ENCODE measurements at regions not wholly inside any gene's neighbourhood (a gene's known extent, or its start where the extent isn't known, plus 50 kb on each side); places are given as distances from the start of the nearest gene placed in this dataset.

GRCh38 chr15:37777006-37777405 is 157.4 kb upstream of the TMCO5A start:
- H3K4me1 ChIP-seq (ENCODE audit: control insufficient read depth, insufficient read depth, low read length), result no peaks in the 10 kb centered on the region
- H3K27me3 ChIP-seq (ENCODE audit: control insufficient read depth, insufficient read depth, low read length), result no peaks in the 10 kb centered on the region
- no peaks in the 10 kb centered on the region for H3K36me3 ChIP-seq (ENCODE audit: control insufficient read depth, insufficient read depth, low read length)
- H3K9me3 ChIP-seq (ENCODE audit: control insufficient read depth, insufficient read depth, low read length), result no peaks in the 10 kb centered on the region
- WGBS (ENCODE audit: insufficient coverage), result 92% methylated on average over 3 of the region's 3 CpGs
- no peak overlapping the region for H3K27ac ChIP-seq (ENCODE audit: low read depth, low read length)
- no peak for DNase-seq (ENCODE audit: low read depth in 4 of 6, low spot score in 6 of 6)
- no peak overlapping the region for H3K4me3 ChIP-seq (ENCODE audit: low read depth, low read length)

DNA sequence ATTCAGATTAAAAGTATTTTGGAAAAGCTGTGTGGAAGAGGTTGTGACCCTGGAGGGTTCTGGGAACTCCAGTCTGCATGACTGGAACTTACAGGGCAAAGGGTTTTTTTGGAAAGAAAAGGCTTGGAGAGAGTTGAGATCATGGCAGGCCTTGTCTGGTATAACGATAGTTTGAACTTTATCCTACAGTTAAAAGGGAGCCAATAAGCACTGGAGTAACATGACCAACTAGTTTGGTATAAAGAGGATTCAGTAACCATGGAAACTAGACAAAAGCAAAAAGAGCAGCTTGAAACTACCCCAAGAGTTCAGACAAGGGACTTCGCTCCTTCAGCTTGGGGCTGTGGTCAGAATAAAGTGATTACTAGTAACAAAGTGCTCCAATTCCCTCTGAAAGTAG is 151.2 kb upstream of the TMCO5A start:
- no peak overlapping the region for H3K4me3 ChIP-seq (ENCODE audit: low read depth, low read length)
- 33% methylated on average over 1 of the region's 2 CpGs for WGBS (ENCODE audit: insufficient coverage)
- no peaks in the 10 kb centered on the region for H3K36me3 ChIP-seq (ENCODE audit: control insufficient read depth, insufficient read depth, low read length)
- peak in 3 of 6 donors; percentile 23 to 48 (median 39) for DNase-seq (ENCODE audit: low read depth in 4 of 6, low spot score in 6 of 6)
- no peaks in the 10 kb centered on the region for H3K27me3 ChIP-seq (ENCODE audit: control insufficient read depth, insufficient read depth, low read length)
- H3K9me3 ChIP-seq (ENCODE audit: control insufficient read depth, insufficient read depth, low read length), result no peaks in the 10 kb centered on the region
- H3K27ac ChIP-seq (ENCODE audit: low read depth, low read length), result no peak overlapping the region
- H3K4me1 ChIP-seq (ENCODE audit: control insufficient read depth, insufficient read depth, low read length), result no peaks in the 10 kb centered on the region

GRCh38 chr15:37788330-37788729 is 146.1 kb upstream of the TMCO5A start:
- no peak for DNase-seq (ENCODE audit: low read depth in 4 of 6, low spot score in 6 of 6)
- Histone ChIP-seq H3K27me3 (ENCODE audit: control insufficient read depth, insufficient read depth, low read length) (no peaks in the 10 kb centered on the region), H3K4me1 (ENCODE audit: control insufficient read depth, insufficient read depth, low read length) (no peaks in the 10 kb centered on the region), H3K9me3 (ENCODE audit: control insufficient read depth, insufficient read depth, low read length) (no peaks in the 10 kb centered on the region), H3K27ac (ENCODE audit: low read depth, low read length) (no peak overlapping the region), H3K36me3 (ENCODE audit: control insufficient read depth, insufficient read depth, low read length) (no peaks in the 10 kb centered on the region), H3K4me3 (ENCODE audit: low read depth, low read length) (no peak overlapping the region)
- WGBS (ENCODE audit: insufficient coverage), result no CpG with 5 or more reads among the region's 2 CpGs

- WGBS (ENCODE audit: insufficient coverage), result no CpG with 5 or more reads among the region's 7 CpGs
- Histone ChIP-seq H3K36me3 (ENCODE audit: control insufficient read depth, insufficient read depth, low read length) (no peaks in the 10 kb centered on the region), H3K4me1 (ENCODE audit: control insufficient read depth, insufficient read depth, low read length) (no peaks in the 10 kb centered on the region), H3K27me3 (ENCODE audit: control insufficient read depth, insufficient read depth, low read length) (no peaks in the 10 kb centered on the region), H3K27ac (ENCODE audit: low read depth, low read length) (no peak overlapping the region), H3K4me3 (ENCODE audit: low read depth, low read length) (no peak overlapping the region), H3K9me3 (ENCODE audit: control insufficient read depth, insufficient read depth, low read length) (no peaks in the 10 kb centered on the region)
- DNase-seq (ENCODE audit: low read depth in 4 of 6, low spot score in 6 of 6), result no peak
These were observed 145.6 kb upstream of the TMCO5A start for GRCh38 chr15:37788767-37789396.

GRCh38 chr15:37789397-37789786 is 145.0 kb upstream of the TMCO5A start:
- no peak for DNase-seq (ENCODE audit: low read depth in 4 of 6, low spot score in 6 of 6)
- H3K9me3 ChIP-seq (ENCODE audit: control insufficient read depth, insufficient read depth, low read length), result no peaks in the 10 kb centered on the region
- no peaks in the 10 kb centered on the region for H3K27me3 ChIP-seq (ENCODE audit: control insufficient read depth, insufficient read depth, low read length)
- no peaks in the 10 kb centered on the region for H3K4me1 ChIP-seq (ENCODE audit: control insufficient read depth, insufficient read depth, low read length)
- WGBS (ENCODE audit: insufficient coverage), result no CpG with 5 or more reads among the region's 5 CpGs
- H3K4me3 ChIP-seq (ENCODE audit: low read depth, low read length), result no peak overlapping the region
- H3K36me3 ChIP-seq (ENCODE audit: control insufficient read depth, insufficient read depth, low read length), result no peaks in the 10 kb centered on the region
- H3K27ac ChIP-seq (ENCODE audit: low read depth, low read length), result no peak overlapping the region

- no peak for DNase-seq (ENCODE audit: low read depth in 4 of 6, low spot score in 6 of 6)
- no peak overlapping the region for H3K27ac ChIP-seq (ENCODE audit: low read depth, low read length)
These were observed 144.6 kb upstream of the TMCO5A start for GRCh38 chr15:37789881-37790280.

GRCh38 chr15:37791693-37792092 is 142.7 kb upstream of the TMCO5A start:
- DNase-seq (ENCODE audit: low read depth in 4 of 6, low spot score in 6 of 6), result no peak
- Histone ChIP-seq H3K4me3 (ENCODE audit: low read depth, low read length) (no peak overlapping the region), H3K4me1 (ENCODE audit: control insufficient read depth, insufficient read depth, low read length) (no peaks in the 10 kb centered on the region), H3K9me3 (ENCODE audit: control insufficient read depth, insufficient read depth, low read length) (no peaks in the 10 kb centered on the region), H3K36me3 (ENCODE audit: control insufficient read depth, insufficient read depth, low read length) (no peaks in the 10 kb centered on the region), H3K27ac (ENCODE audit: low read depth, low read length) (no peak overlapping the region), H3K27me3 (ENCODE audit: control insufficient read depth, insufficient read depth, low read length) (no peaks in the 10 kb centered on the region)
- no CpG with 5 or more reads among the region's 3 CpGs for WGBS (ENCODE audit: insufficient coverage)

More at GRCh38 chr15:37789881-37790280, 144.6 kb upstream of the TMCO5A start:
- Histone ChIP-seq H3K36me3 (ENCODE audit: control insufficient read depth, insufficient read depth, low read length) (no peaks in the 10 kb centered on the region), H3K9me3 (ENCODE audit: control insufficient read depth, insufficient read depth, low read length) (no peaks in the 10 kb centered on the region), H3K4me1 (ENCODE audit: control insufficient read depth, insufficient read depth, low read length) (no peaks in the 10 kb centered on the region), H3K27me3 (ENCODE audit: control insufficient read depth, insufficient read depth, low read length) (no peaks in the 10 kb centered on the region), H3K4me3 (ENCODE audit: low read depth, low read length) (no peak overlapping the region)

- WGBS (ENCODE audit: insufficient coverage), result 84% methylated on average over 3 of the region's 4 CpGs
- Histone ChIP-seq H3K27ac (ENCODE audit: low read depth, low read length) (no peak overlapping the region), H3K9me3 (ENCODE audit: control insufficient read depth, insufficient read depth, low read length) (no peaks in the 10 kb centered on the region), H3K36me3 (ENCODE audit: control insufficient read depth, insufficient read depth, low read length) (no peaks in the 10 kb centered on the region), H3K27me3 (ENCODE audit: control insufficient read depth, insufficient read depth, low read length) (no peaks in the 10 kb centered on the region), H3K4me1 (ENCODE audit: control insufficient read depth, insufficient read depth, low read length) (no peaks in the 10 kb centered on the region), H3K4me3 (ENCODE audit: low read depth, low read length) (no peak overlapping the region)
- DNase-seq (ENCODE audit: low read depth in 4 of 6, low spot score in 6 of 6), result no peak
These were observed 142.1 kb upstream of the TMCO5A start for GRCh38 chr15:37792351-37792750.

DNA sequence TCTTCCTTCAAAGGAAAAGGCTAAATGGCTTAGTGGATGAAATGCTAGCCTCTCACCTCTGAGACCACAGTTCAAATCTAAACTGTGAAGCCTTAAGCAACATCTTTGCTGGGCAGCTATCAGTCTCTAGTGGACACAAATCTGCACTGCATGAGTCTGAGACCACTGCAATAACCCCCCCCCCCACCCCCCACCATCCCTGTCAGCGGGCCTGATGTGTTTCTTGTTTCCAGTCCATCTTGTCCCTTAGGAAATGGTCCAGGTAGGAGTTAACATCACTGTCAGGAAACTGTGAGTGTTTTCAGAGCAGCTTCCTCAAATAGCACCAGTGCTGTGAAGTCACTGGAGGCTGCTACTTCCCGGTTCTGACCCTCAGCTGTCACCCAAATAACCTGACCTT is 140.6 kb upstream of the TMCO5A start:
- Histone ChIP-seq H3K36me3 (ENCODE audit: control insufficient read depth, insufficient read depth, low read length) (no peaks in the 10 kb centered on the region), H3K4me1 (ENCODE audit: control insufficient read depth, insufficient read depth, low read length) (no peaks in the 10 kb centered on the region), H3K27me3 (ENCODE audit: control insufficient read depth, insufficient read depth, low read length) (no peaks in the 10 kb centered on the region), H3K9me3 (ENCODE audit: control insufficient read depth, insufficient read depth, low read length) (no peaks in the 10 kb centered on the region), H3K27ac (ENCODE audit: low read depth, low read length) (no peak overlapping the region), H3K4me3 (ENCODE audit: low read depth, low read length) (no peak overlapping the region)
- WGBS (ENCODE audit: insufficient coverage), result 40% methylated on average over 1 of the region's 2 CpGs
- no peak for DNase-seq (ENCODE audit: low read depth in 4 of 6, low spot score in 6 of 6)

DNA sequence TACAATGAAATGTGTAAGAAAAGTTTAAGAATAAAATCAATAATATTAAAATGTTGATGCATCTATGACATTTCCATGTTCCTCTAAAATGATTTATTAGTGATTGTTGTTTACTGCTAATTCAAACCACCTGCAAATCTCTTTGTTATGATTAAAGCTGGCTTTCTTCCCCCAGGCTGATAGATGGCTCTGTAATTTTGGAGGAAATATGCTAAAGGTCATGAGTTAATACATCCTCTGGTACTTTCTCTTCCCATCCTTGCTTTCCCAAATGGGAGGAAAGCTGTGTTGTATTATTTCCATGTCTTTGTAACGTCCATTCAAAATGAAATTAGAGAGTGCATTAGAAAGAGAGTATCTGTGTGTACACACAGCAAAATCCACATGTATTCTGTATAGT is 139.5 kb upstream of the TMCO5A start:
- no peak overlapping the region for H3K4me3 ChIP-seq (ENCODE audit: low read depth, low read length)
- no peaks in the 10 kb centered on the region for H3K4me1 ChIP-seq (ENCODE audit: control insufficient read depth, insufficient read depth, low read length)
- H3K9me3 ChIP-seq (ENCODE audit: control insufficient read depth, insufficient read depth, low read length), result no peaks in the 10 kb centered on the region
- no peaks in the 10 kb centered on the region for H3K27me3 ChIP-seq (ENCODE audit: control insufficient read depth, insufficient read depth, low read length)
- peak in 1 of 6 donors; percentile 14 for DNase-seq (ENCODE audit: low read depth in 4 of 6, low spot score in 6 of 6)
- H3K27ac ChIP-seq (ENCODE audit: low read depth, low read length), result no peak overlapping the region
- no CpG with 5 or more reads among the region's 1 CpG for WGBS (ENCODE audit: insufficient coverage)
- no peaks in the 10 kb centered on the region for H3K36me3 ChIP-seq (ENCODE audit: control insufficient read depth, insufficient read depth, low read length)
